ENCODE measurements at regions not wholly inside any gene's neighbourhood (a gene's known extent, or its start where the extent isn't known, plus 50 kb on each side); places are given as distances from the start of the nearest gene placed in this dataset.

DNA sequence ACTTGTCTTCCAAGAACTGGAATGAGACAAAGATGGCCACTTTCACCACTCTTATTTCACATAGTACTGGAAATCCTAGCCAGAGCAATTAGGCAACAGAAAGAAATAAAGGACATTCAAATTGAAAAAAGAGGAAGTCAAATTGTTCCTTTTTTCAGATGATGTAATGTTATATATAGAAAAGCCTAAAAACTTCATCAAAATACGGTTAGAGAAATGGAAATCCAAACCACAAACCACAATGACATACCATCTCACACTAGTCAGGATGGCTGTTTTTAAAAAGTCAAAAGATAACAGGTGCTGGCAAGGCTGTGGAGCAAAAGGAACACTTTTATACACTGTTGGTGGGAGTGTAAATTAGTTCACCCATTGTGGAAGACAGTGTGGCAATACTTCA lies 113.3 kb upstream of the SPRY2 start:
- TF ChIP-seq POLR2A (IDR thresholded peaks at IDR 0.05; ENCODE audit: low read depth, low read length) (no peak), SMC3 (IDR thresholded peaks at IDR 0.05; ENCODE audit: borderline replicate concordance, low read length) (no peak), MTA3 (IDR thresholded peaks at IDR 0.05; ENCODE audit: borderline replicate concordance, low read length) (peak; percentile 53; the same call in 1 of the 2 replicates), BACH1 (IDR thresholded peaks at IDR 0.05; ENCODE audit: borderline replicate concordance) (peak; percentile 55; the same call in 1 of the 2 replicates), CTCF (IDR thresholded peaks at IDR 0.05 in 2 of 3, conservative IDR thresholded peaks at IDR 0.05 in 1 of 3; ENCODE audit: control insufficient read depth in 2 of 3, extremely low read depth in 1 of 3, insufficient read depth in 1 of 3, low read depth in 3 of 3, low read length in 3 of 3) (no peak), STAT3 (IDR thresholded peaks at IDR 0.05; ENCODE audit: low read depth, low read length) (no peak), CEBPB (IDR thresholded peaks at IDR 0.05; ENCODE audit: borderline replicate concordance in 1 of 2, low read depth in 2 of 2, low read length in 2 of 2) (no peak), RBBP5 (conservative IDR thresholded peaks at IDR 0.05) (no peak), TCF12 (IDR thresholded peaks at IDR 0.05; ENCODE audit: low read depth, low read length) (0 out of 2 replicates have a peak, but pooled peaks have one; percentile 20)
- TF ChIP-seq, protein P1, sequence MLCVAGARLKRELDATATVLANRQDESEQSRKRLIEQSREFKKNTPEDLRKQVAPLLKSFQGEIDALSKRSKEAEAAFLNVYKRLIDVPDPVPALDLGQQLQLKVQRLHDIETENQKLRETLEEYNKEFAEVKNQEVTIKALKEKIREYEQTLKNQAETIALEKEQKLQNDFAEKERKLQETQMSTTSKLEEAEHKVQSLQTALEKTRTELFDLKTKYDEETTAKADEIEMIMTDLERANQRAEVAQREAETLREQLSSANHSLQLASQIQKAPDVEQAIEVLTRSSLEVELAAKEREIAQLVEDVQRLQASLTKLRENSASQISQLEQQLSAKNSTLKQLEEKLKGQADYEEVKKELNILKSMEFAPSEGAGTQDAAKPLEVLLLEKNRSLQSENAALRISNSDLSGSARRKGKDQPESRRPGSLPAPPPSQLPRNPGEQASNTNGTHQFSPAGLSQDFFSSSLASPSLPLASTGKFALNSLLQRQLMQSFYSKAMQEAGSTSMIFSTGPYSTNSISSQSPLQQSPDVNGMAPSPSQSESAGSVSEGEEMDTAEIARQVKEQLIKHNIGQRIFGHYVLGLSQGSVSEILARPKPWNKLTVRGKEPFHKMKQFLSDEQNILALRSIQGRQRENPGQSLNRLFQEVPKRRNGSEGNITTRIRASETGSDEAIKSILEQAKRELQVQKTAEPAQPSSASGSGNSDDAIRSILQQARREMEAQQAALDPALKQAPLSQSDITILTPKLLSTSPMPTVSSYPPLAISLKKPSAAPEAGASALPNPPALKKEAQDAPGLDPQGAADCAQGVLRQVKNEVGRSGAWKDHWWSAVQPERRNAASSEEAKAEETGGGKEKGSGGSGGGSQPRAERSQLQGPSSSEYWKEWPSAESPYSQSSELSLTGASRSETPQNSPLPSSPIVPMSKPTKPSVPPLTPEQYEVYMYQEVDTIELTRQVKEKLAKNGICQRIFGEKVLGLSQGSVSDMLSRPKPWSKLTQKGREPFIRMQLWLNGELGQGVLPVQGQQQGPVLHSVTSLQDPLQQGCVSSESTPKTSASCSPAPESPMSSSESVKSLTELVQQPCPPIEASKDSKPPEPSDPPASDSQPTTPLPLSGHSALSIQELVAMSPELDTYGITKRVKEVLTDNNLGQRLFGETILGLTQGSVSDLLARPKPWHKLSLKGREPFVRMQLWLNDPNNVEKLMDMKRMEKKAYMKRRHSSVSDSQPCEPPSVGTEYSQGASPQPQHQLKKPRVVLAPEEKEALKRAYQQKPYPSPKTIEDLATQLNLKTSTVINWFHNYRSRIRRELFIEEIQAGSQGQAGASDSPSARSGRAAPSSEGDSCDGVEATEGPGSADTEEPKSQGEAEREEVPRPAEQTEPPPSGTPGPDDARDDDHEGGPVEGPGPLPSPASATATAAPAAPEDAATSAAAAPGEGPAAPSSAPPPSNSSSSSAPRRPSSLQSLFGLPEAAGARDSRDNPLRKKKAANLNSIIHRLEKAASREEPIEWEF (IDR thresholded peaks at IDR 0.05; ENCODE audit: insufficient replicate concordance, low read depth, low read length): no peak
- TF ChIP-seq, protein P2, sequence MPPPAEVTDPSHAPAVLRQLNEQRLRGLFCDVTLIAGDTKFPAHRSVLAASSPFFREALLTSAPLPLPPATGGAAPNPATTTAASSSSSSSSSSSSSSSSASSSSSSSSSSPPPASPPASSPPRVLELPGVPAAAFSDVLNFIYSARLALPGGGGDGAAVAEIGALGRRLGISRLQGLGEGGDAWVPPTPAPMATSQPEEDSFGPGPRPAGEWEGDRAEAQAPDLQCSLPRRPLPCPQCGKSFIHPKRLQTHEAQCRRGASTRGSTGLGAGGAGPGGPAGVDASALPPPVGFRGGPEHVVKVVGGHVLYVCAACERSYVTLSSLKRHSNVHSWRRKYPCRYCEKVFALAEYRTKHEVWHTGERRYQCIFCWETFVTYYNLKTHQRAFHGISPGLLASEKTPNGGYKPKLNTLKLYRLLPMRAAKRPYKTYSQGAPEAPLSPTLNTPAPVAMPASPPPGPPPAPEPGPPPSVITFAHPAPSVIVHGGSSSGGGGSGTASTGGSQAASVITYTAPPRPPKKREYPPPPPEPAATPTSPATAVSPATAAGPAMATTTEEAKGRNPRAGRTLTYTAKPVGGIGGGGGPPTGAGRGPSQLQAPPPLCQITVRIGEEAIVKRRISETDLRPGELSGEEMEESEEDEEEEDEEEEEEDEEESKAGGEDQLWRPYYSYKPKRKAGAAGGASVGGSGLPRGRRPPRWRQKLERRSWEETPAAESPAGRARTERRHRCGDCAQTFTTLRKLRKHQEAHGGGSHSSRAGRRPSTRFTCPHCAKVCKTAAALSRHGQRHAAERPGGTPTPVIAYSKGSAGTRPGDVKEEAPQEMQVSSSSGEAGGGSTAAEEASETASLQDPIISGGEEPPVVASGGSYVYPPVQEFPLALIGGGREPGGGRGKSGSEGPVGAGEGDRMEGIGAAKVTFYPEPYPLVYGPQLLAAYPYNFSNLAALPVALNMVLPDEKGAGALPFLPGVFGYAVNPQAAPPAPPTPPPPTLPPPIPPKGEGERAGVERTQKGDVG (CRISPR knock-in tag; IDR thresholded peaks at IDR 0.05): 0 out of 2 replicates have a peak, but pooled peaks have one; percentile 4
- TF ChIP-seq, protein P3, sequence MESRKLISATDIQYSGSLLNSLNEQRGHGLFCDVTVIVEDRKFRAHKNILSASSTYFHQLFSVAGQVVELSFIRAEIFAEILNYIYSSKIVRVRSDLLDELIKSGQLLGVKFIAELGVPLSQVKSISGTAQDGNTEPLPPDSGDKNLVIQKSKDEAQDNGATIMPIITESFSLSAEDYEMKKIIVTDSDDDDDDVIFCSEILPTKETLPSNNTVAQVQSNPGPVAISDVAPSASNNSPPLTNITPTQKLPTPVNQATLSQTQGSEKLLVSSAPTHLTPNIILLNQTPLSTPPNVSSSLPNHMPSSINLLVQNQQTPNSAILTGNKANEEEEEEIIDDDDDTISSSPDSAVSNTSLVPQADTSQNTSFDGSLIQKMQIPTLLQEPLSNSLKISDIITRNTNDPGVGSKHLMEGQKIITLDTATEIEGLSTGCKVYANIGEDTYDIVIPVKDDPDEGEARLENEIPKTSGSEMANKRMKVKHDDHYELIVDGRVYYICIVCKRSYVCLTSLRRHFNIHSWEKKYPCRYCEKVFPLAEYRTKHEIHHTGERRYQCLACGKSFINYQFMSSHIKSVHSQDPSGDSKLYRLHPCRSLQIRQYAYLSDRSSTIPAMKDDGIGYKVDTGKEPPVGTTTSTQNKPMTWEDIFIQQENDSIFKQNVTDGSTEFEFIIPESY (IDR thresholded peaks at IDR 0.05): no peak; the same call in 1 of the 2 replicates

Data from GM12878 (cell line).